Endodermal cell (in vitro differentiated cells): ENCODE measurements at regions not wholly inside any gene's neighbourhood (a gene's known extent, or its start where the extent isn't known, plus 50 kb on each side); places are given as distances from the start of the nearest gene placed in this dataset.
A peak's percentile ranks its signal among the peaks of the same experiment; 100 is the strongest.

ENCODE experiments used
- DNase-seq: peaks from one replicate; pipeline ENCODE4 v3.0.0-alpha.2; 2017
- H3K27ac ChIP-seq: 2 replicates; pipeline ENCODE4 v1.5.1; 2013; ENCODE audit warnings: mild to moderate bottlenecking, low read depth, low read length, moderate library complexity
- H3K27me3 ChIP-seq: 2 replicates; pipeline ENCODE4 v1.6.1; 2013; ENCODE audit warnings: mild to moderate bottlenecking, low read length, moderate library complexity; ENCODE audit not compliant: insufficient read depth, control insufficient read depth, poor library complexity, severe bottlenecking
- H3K36me3 ChIP-seq: 2 replicates; pipeline ENCODE4 v1.7.0; 2013; ENCODE audit warnings: mild to moderate bottlenecking, low read length, moderate library complexity; ENCODE audit not compliant: control insufficient read depth, insufficient read depth
- H3K4me1 ChIP-seq: one replicate; pipeline ENCODE4 v1.7.0; 2013; ENCODE audit warnings: low read length; ENCODE audit not compliant: control insufficient read depth, insufficient read depth
- H3K4me3 ChIP-seq: 2 replicates; pipeline ENCODE4 v1.5.1; 2013; ENCODE audit warnings: mild to moderate bottlenecking, low read length, moderate library complexity
- H3K9ac ChIP-seq: 2 replicates; pipeline ENCODE4 v1.6.1; 2013; ENCODE audit warnings: mild to moderate bottlenecking, low read length, moderate library complexity; ENCODE audit not compliant: poor library complexity, severe bottlenecking; ENCODE audit errors: extremely low read depth
- H3K9me3 ChIP-seq: 2 replicates; pipeline ENCODE4 v1.6.1; 2013; ENCODE audit warnings: mild to moderate bottlenecking, low read length, moderate library complexity; ENCODE audit not compliant: control insufficient read depth
- H3K27ac Mint-ChIP-seq: 2 replicates; pipeline ENCODE4 v1.8.0; 2020; ENCODE audit warnings: mixed read lengths
- H3K27me3 Mint-ChIP-seq: 2 replicates; pipeline ENCODE4 v1.8.0; 2021; ENCODE audit warnings: mild to moderate bottlenecking, mixed read lengths; ENCODE audit not compliant: insufficient read depth
- H3K36me3 Mint-ChIP-seq: 2 replicates; pipeline ENCODE4 v1.8.0; 2020; ENCODE audit warnings: low read depth, mixed read lengths
- H3K4me1 Mint-ChIP-seq: 2 replicates; pipeline ENCODE4 v1.8.0; 2020; ENCODE audit warnings: mixed read lengths
- H3K4me3 Mint-ChIP-seq: 2 replicates; pipeline ENCODE4 v1.8.0; 2020; ENCODE audit warnings: mild to moderate bottlenecking, moderate library complexity, mixed read lengths
- H3K9me3 Mint-ChIP-seq: 2 replicates; pipeline ENCODE4 v1.8.0; 2020; ENCODE audit warnings: mild to moderate bottlenecking, mixed read lengths
- WGBS, 2 experiments: methylation state at CpG; one replicate each; pipeline versions ENCODE4 v1.1.5 to v1.1.7; 2013; ENCODE audit warnings: missing lambda C conversion rate in 2 of 2, mixed read lengths in 1 of 2; ENCODE audit not compliant: insufficient coverage in 1 of 2, insufficient read length in 1 of 2; 5-methylcytosine and 5-hydroxymethylcytosine counted together
- TF ChIP-seq, protein P1 (sequence below): fragments of 200-600 bp; sonication (generic); conservative IDR thresholded peaks from 2 replicates; pipeline ENCODE4 v1.5.0; 2021; ENCODE audit warnings: antibody characterized with exemption, mild to moderate bottlenecking

DNA sequence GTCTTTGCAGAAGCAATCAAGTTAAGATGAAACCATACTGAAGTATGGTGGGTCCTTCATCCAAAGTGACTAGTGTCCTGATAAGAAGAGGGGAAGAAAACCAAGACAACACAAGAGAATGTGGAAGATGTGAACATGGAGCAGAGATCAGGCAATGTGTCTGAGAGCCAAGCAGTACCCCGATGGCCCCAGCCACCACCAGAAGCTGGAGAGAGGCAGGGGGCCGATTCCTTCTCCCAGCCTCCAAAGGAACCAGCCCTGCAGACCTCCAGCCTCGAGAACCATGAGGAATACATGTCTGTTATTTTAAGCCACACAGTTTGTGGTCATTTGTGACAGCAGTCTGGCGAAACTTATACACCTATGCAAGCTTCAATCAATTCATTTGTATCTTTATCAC, 93.2 kb downstream of the IRS2 start:
- H3K9me3 Mint-ChIP-seq = no peaks in the 10 kb centered on the region

DNA sequence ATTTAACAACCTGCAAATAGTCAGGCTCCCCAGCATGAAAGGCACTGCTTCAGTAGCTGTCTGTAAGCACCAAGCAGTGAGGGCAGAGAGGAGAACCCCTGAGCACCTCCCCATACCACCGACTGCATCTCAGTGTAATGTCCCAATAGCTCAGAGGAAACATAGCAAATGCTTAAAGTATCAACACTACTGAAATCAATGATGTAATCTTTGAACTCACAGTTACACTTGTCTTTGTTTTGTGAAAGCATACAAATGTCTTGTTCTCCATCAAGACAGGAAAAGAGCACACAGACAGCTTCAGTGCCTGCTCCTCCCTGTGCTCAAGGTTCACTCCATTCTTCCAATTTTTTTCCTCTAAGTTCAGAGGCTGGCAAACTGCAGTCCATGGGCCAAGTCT, 94.7 kb downstream of the IRS2 start:
- Histone ChIP-seq H3K4me1 (peaks cover 8% of the 10 kb centered on the region), H3K9ac (no peak overlapping the region), H3K27ac (no peak overlapping the region), H3K27me3 (no peaks in the 10 kb centered on the region), H3K4me3 (no peak overlapping the region), H3K36me3 (no peaks in the 10 kb centered on the region), H3K9me3 (no peaks in the 10 kb centered on the region)
- no peaks in the 10 kb centered on the region for H3K27me3 Mint-ChIP-seq
- no peaks in the 10 kb centered on the region for H3K9me3 Mint-ChIP-seq
- no peak for DNase-seq
- H3K36me3 Mint-ChIP-seq = no peaks in the 10 kb centered on the region
- TF ChIP-seq, protein P1, sequence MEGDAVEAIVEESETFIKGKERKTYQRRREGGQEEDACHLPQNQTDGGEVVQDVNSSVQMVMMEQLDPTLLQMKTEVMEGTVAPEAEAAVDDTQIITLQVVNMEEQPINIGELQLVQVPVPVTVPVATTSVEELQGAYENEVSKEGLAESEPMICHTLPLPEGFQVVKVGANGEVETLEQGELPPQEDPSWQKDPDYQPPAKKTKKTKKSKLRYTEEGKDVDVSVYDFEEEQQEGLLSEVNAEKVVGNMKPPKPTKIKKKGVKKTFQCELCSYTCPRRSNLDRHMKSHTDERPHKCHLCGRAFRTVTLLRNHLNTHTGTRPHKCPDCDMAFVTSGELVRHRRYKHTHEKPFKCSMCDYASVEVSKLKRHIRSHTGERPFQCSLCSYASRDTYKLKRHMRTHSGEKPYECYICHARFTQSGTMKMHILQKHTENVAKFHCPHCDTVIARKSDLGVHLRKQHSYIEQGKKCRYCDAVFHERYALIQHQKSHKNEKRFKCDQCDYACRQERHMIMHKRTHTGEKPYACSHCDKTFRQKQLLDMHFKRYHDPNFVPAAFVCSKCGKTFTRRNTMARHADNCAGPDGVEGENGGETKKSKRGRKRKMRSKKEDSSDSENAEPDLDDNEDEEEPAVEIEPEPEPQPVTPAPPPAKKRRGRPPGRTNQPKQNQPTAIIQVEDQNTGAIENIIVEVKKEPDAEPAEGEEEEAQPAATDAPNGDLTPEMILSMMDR = no peak
- H3K27ac Mint-ChIP-seq = no peak overlapping the region
- no peak overlapping the region for H3K4me3 Mint-ChIP-seq
- peaks cover 19% of the 10 kb centered on the region for H3K4me1 Mint-ChIP-seq
- 84% methylated on average over 1 of the region's 1 CpG; no CpG with 5 or more reads in 1 of the 2 experiments for WGBS, 2 experiments

More for the DNA sequence above, 93.2 kb downstream of the IRS2 start:
- no peak overlapping the region for H3K4me3 Mint-ChIP-seq
- TF ChIP-seq, protein P1 = no peak
- H3K4me1 ChIP-seq = peaks cover under 1% of the 10 kb centered on the region
- 86 to 89% methylated on average over 3 to 4 of the region's 4 CpGs for WGBS, 2 experiments
- peaks cover 10% of the 10 kb centered on the region for H3K4me1 Mint-ChIP-seq
- H3K9ac ChIP-seq = no peak overlapping the region
- no peaks in the 10 kb centered on the region for H3K36me3 ChIP-seq
- H3K9me3 ChIP-seq = no peaks in the 10 kb centered on the region
- no peaks in the 10 kb centered on the region for H3K27me3 ChIP-seq
- H3K27ac Mint-ChIP-seq = no peak overlapping the region
- H3K27ac ChIP-seq = no peak overlapping the region
- no peak overlapping the region for H3K4me3 ChIP-seq
- no peaks in the 10 kb centered on the region for H3K27me3 Mint-ChIP-seq
- DNase-seq = no peak
- no peaks in the 10 kb centered on the region for H3K36me3 Mint-ChIP-seq

DNA sequence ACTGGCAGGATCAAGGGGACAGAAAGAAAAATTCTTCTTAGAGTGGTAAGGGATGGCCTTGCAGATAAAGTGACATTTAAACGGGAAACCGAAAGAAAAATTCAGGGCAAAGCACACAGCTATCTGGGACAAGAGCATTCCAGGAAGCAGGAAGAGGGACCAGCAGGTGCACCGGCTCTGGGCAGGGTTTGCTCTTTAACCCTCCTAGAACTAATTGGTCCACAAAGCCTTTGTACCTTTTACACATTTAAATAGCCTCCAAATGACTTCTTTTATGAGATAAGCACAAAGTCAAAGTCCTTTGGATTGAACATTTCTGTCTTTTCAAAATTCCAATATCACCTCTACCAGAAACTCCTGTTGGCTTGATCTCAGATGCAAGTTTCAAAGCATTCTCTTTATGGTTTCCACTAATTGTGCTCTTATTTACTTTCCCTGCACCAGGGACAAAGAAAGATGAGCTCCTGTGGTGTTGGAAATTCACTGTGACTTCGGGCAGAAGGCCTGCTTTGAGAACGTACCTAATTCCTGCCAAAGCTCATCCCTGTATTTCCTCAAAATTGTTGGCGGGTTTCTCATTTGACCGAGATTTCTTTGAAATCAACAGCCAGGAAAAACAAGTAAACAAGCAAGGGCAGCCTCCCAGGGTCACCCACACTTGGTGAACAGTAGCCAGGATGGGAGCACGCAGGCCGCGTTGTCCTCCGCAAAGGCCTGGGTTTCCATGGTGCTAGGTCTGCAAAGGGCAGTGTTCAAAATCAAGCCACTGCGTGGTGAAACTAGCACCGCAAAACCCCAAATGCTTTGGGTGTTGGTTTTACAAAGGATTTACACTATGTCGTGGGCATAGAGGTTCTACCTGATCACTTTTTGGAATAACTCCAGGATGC, 98.6 kb downstream of the IRS2 start:
- no peak overlapping the region for H3K9ac ChIP-seq
- TF ChIP-seq, protein P1 = no peak
- WGBS, 2 experiments = 67 to 77% methylated on average over 11 to 14 of the region's 14 CpGs
- Mint-ChIP-seq H3K36me3 (no peaks in the 10 kb centered on the region), H3K4me1 (peaks cover 34% of the 10 kb centered on the region), H3K27me3 (peaks cover 3% of the 10 kb centered on the region), H3K4me3 (no peak overlapping the region), H3K27ac (peak overlapping the region; percentile 13), H3K9me3 (no peaks in the 10 kb centered on the region)
- H3K4me1 ChIP-seq = peaks cover 8% of the 10 kb centered on the region
- no peaks in the 10 kb centered on the region for H3K27me3 ChIP-seq
- no peaks in the 10 kb centered on the region for H3K9me3 ChIP-seq
- H3K27ac ChIP-seq = no peak overlapping the region
- H3K36me3 ChIP-seq = no peaks in the 10 kb centered on the region
- no peak for DNase-seq
- no peak overlapping the region for H3K4me3 ChIP-seq
